ENCODE measurements at regions not wholly inside any gene's neighbourhood (a gene's known extent, or its start where the extent isn't known, plus 50 kb on each side); places are given as distances from the start of the nearest gene placed in this dataset.
A peak's percentile ranks its signal among the peaks of the same experiment; 100 is the strongest.

GRCh38 chr2:104752504-104752903, 101.4 kb upstream of the POU3F3 start:
- intact Hi-C loops (cut with DNase I) = no loop called here
- H3K4me1 ChIP-seq = no peaks in the 10 kb centered on the region
- no peak for DNase-seq (ENCODE audit: extremely low spot score in 2 of 2)
- H3K36me3 ChIP-seq = no peaks in the 10 kb centered on the region
- H3K27ac ChIP-seq = no peak overlapping the region
- no peaks in the 10 kb centered on the region for H3K27me3 ChIP-seq
- no peaks in the 10 kb centered on the region for H3K9me3 ChIP-seq
- no peak overlapping the region for H3K4me3 ChIP-seq
- TF ChIP-seq POLR2AphosphoS5 (IDR thresholded peaks at IDR 0.05; ENCODE audit: insufficient read depth in 1 of 2, low read depth in 1 of 2) (no peak), CTCF (IDR thresholded peaks at IDR 0.05) (no peak), POLR2A (IDR thresholded peaks at IDR 0.05) (no peak)

- peak in 1 of 2 donors; percentile 65 for DNase-seq (ENCODE audit: extremely low spot score in 2 of 2)
Observed at GRCh38 chr2:104755026-104755878, 98.7 kb upstream of the POU3F3 start.

GRCh38 chr2:104756118-104756517, 97.8 kb upstream of the POU3F3 start:
- TF ChIP-seq POLR2A (IDR thresholded peaks at IDR 0.05) (no peak), POLR2AphosphoS5 (IDR thresholded peaks at IDR 0.05; ENCODE audit: insufficient read depth in 1 of 2, low read depth in 1 of 2) (no peak), CTCF (IDR thresholded peaks at IDR 0.05) (no peak)
- DNase-seq (ENCODE audit: extremely low spot score in 2 of 2) = peak in 1 of 2 donors; percentile 79
- Histone ChIP-seq H3K4me1 (no peaks in the 10 kb centered on the region), H3K27ac (no peak overlapping the region), H3K27me3 (no peaks in the 10 kb centered on the region), H3K4me3 (no peak overlapping the region), H3K36me3 (no peaks in the 10 kb centered on the region), H3K9me3 (no peaks in the 10 kb centered on the region)
- intact Hi-C loops (cut with DNase I) = no loop called here

More at GRCh38 chr2:104755026-104755878, 98.7 kb upstream of the POU3F3 start:
- intact Hi-C loops (cut with DNase I) = no loop called here
- H3K27ac ChIP-seq = no peak overlapping the region
- no peaks in the 10 kb centered on the region for H3K36me3 ChIP-seq
- H3K4me3 ChIP-seq = no peak overlapping the region
- H3K27me3 ChIP-seq = no peaks in the 10 kb centered on the region
- no peaks in the 10 kb centered on the region for H3K4me1 ChIP-seq
- H3K9me3 ChIP-seq = no peaks in the 10 kb centered on the region
- TF ChIP-seq CTCF (IDR thresholded peaks at IDR 0.05) (no peak), POLR2A (IDR thresholded peaks at IDR 0.05) (no peak), POLR2AphosphoS5 (IDR thresholded peaks at IDR 0.05; ENCODE audit: insufficient read depth in 1 of 2, low read depth in 1 of 2) (no peak)

- TF ChIP-seq CTCF (IDR thresholded peaks at IDR 0.05) = no peak
- TF ChIP-seq POLR2A (IDR thresholded peaks at IDR 0.05) = no peak
- TF ChIP-seq POLR2AphosphoS5 (IDR thresholded peaks at IDR 0.05; ENCODE audit: insufficient read depth in 1 of 2, low read depth in 1 of 2) = no peak
- no peaks in the 10 kb centered on the region for H3K4me1 ChIP-seq
- intact Hi-C loops (cut with DNase I) = no loop called here
Observed at GRCh38 chr2:104757056-104757455, 96.9 kb upstream of the POU3F3 start.

GRCh38 chr2:104758199-104758620, 95.7 kb upstream of the POU3F3 start:
- DNase-seq (ENCODE audit: extremely low spot score in 2 of 2) = no peak
- Histone ChIP-seq H3K27ac (no peak overlapping the region), H3K4me1 (no peaks in the 10 kb centered on the region), H3K27me3 (no peaks in the 10 kb centered on the region), H3K4me3 (no peak overlapping the region), H3K36me3 (no peaks in the 10 kb centered on the region), H3K9me3 (no peaks in the 10 kb centered on the region)
- no peak for TF ChIP-seq POLR2AphosphoS5 (IDR thresholded peaks at IDR 0.05; ENCODE audit: insufficient read depth in 1 of 2, low read depth in 1 of 2)
- no peak for TF ChIP-seq POLR2A (IDR thresholded peaks at IDR 0.05)
- no peak for TF ChIP-seq CTCF (IDR thresholded peaks at IDR 0.05)
- intact Hi-C loops (cut with DNase I) = no loop called here

More at GRCh38 chr2:104757056-104757455, 96.9 kb upstream of the POU3F3 start:
- Histone ChIP-seq H3K9me3 (no peaks in the 10 kb centered on the region), H3K4me3 (no peak overlapping the region), H3K36me3 (no peaks in the 10 kb centered on the region), H3K27me3 (no peaks in the 10 kb centered on the region), H3K27ac (no peak overlapping the region)
- no peak for DNase-seq (ENCODE audit: extremely low spot score in 2 of 2)
